GM12891 (cell line): ENCODE measurements at regions not wholly inside any gene's neighbourhood (a gene's known extent, or its start where the extent isn't known, plus 50 kb on each side); places are given as distances from the start of the nearest gene placed in this dataset.

Source experiments
- DNase-seq: peaks from one replicate; pipeline ENCODE4 v3.0.0; 2011; ENCODE audit warnings: low spot score; ENCODE audit not compliant: insufficient read length
- FAIRE-seq: peaks from 2 replicates; lab custom pipeline; 2011; peaks lifted over from hg19 to GRCh38; lab: Jason Lieb, UNC
- PAX5 ChIP-seq: IDR thresholded peaks from 2 replicates; pipeline ENCODE4 v1.6.1; 2011; ENCODE audit warnings: low read length, moderate library complexity, mild to moderate bottlenecking; ENCODE audit not compliant: insufficient read depth, severe bottlenecking
- POLR2A ChIP-seq: IDR thresholded peaks from 2 replicates; pipeline ENCODE4 v1.6.1; 2011; ENCODE audit warnings: low read depth, low read length, control low read depth
- POLR2AphosphoS5 ChIP-seq: IDR thresholded peaks from 2 replicates; pipeline ENCODE4 v1.6.1; 2011; ENCODE audit warnings: low read depth, low read length, control low read depth
- POU2F2 ChIP-seq: IDR thresholded peaks from 2 replicates; pipeline ENCODE4 v1.6.1; 2011; ENCODE audit warnings: low read depth, mild to moderate bottlenecking, control low read depth, low read length, moderate library complexity
- SPI1 ChIP-seq: IDR thresholded peaks from 2 replicates; pipeline ENCODE4 v1.6.1; 2011; ENCODE audit warnings: low read depth, low read length, control low read depth
- TAF1 ChIP-seq: IDR thresholded peaks from 2 replicates; pipeline ENCODE4 v1.6.1; 2011; ENCODE audit warnings: low read depth, low read length, control low read depth

DNA sequence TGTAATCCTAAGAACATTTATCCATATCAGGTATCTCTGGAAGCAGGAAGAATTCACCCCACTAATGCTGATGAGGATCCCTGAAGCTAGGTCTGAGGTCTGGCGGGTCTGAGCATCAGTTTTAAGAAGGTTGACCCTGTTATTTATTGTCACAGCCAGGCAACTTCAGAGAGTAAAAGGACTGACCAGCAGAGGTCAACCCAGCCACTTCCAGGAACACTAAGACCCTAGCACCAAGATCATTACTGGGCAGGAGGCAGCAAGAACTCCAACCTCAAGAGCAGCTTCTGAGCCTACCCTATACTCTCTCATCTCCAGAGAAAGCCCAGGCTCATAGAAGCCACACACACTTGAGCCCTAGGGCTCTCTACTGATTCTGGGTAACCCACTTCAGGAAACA lies 901.4 kb downstream of the DCDC2C start:
- TF ChIP-seq POU2F2 (no peak), POLR2A (no peak), POLR2AphosphoS5 (no peak), TAF1 (no peak), PAX5 (no peak), SPI1 (no peak)
- DNase-seq: no peak
- FAIRE-seq: no peak

DNA sequence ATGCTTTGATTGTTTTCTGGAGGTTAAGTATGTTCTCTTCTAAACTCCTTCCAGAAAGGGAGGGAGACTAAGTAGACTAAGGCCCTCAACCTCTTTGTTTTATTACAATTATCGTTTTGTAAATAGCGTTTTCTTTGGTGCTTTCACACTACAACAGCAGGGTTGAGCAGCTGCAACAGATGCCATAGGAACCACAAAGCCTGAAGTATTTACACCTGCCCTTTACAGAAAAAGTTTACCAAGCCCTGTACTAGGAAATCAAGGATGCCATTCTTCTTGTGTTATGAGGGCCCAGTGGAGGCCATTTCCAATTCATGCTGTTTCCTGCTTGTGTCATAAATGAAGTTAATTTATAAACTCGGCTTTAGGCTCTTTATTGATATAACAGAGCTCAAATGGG lies 914.8 kb downstream of the DCDC2C start:
- TF ChIP-seq TAF1 (no peak), PAX5 (no peak), POLR2AphosphoS5 (no peak), SPI1 (no peak), POU2F2 (no peak), POLR2A (no peak)
- DNase-seq (no peak), FAIRE-seq (no peak)

GRCh38 chr2:4618630-4619228 lies 915.4 kb downstream of the DCDC2C start:
- TF ChIP-seq TAF1 (no peak), POLR2AphosphoS5 (no peak), PAX5 (no peak), SPI1 (no peak), POLR2A (no peak), POU2F2 (no peak)
- FAIRE-seq: no peak
- DNase-seq: no peak

GRCh38 chr2:4628998-4629501 lies 925.7 kb downstream of the DCDC2C start:
- TF ChIP-seq POU2F2 (no peak), SPI1 (no peak), POLR2AphosphoS5 (no peak), TAF1 (no peak), PAX5 (no peak), POLR2A (no peak)
- DNase-seq (no peak), FAIRE-seq (no peak)

DNA sequence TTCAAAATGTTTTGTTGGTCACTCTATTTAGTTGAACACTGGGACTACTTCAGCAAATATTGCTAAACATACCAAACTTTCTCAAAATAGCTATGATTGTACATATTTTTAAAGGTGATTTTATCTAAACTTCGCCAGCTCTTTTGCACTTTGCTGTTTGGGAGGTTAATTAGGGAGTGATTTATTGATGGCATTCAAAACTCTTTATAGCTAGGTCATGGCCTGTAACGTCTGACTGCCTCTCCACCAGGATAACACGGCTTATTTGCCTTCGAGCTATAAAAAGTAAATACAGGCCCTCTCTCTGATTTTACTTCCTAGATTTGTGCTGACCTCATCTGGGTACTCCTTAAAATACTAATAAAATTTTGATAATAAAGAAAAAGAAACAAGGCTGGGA lies 931.9 kb downstream of the DCDC2C start:
- no peak for TF ChIP-seq SPI1
- no peak for TF ChIP-seq POLR2A
- TF ChIP-seq PAX5: no peak
- TF ChIP-seq POLR2AphosphoS5: no peak
- no peak for TF ChIP-seq TAF1
- TF ChIP-seq POU2F2: no peak
- FAIRE-seq (no peak), DNase-seq (no peak)

GRCh38 chr2:4653991-4654390 lies 950.6 kb downstream of the DCDC2C start:
- DNase-seq (no peak), FAIRE-seq (no peak)
- TF ChIP-seq POLR2AphosphoS5 (no peak), POU2F2 (no peak), TAF1 (no peak), PAX5 (no peak), POLR2A (no peak), SPI1 (no peak)

DNA sequence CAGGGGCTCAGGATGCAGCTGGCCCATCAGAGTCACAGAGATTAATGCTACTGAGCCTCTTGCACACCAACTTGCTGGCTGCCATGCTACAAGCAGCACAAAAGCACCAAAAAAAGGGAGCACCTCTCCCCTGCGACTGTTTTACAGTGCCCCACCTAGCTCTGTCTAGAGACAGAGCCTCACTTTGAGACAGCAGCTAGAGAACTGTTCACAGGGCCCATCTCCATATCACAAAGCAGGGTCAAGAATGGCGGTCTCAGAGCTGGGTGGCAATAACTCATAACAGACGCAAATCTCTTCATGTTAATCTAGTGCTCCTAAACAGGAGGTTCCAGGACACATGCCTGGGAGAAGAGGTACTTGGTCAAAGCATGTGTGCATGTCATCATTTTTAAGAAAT lies 953.0 kb downstream of the DCDC2C start:
- FAIRE-seq: no peak
- no peak for DNase-seq
- TF ChIP-seq TAF1 (no peak), POU2F2 (no peak), PAX5 (no peak), POLR2AphosphoS5 (no peak), POLR2A (no peak), SPI1 (no peak)

GRCh38 chr2:4662161-4662779 lies 958.9 kb downstream of the DCDC2C start:
- FAIRE-seq (no peak), DNase-seq (no peak)
- TF ChIP-seq POLR2A: no peak
- no peak for TF ChIP-seq SPI1
- TF ChIP-seq POLR2AphosphoS5: no peak
- TF ChIP-seq TAF1: no peak
- TF ChIP-seq POU2F2: no peak
- no peak for TF ChIP-seq PAX5

DNA sequence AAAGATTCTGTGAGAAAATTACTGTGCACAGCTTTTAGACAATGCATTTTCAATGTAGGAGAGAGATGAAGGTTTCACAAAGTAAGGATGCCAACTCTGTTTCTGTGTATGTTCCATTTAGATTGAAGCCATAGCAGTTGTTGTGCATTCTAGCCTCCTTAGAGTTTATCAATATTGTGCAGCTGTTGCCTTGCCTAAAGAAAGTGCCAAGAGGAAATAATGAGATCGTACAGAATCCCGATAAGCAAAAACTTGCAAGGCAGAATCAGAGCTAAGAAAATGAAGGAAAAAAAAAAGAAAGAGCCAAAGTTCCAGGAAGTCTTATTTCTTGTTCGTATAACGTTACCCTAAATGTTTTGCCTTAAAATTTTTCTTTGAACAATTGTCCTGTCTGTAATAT lies 965.0 kb downstream of the DCDC2C start:
- FAIRE-seq: no peak
- no peak for DNase-seq
- no peak for TF ChIP-seq POLR2A
- no peak for TF ChIP-seq PAX5
- no peak for TF ChIP-seq TAF1
- TF ChIP-seq POLR2AphosphoS5: no peak
- TF ChIP-seq SPI1: no peak
- no peak for TF ChIP-seq POU2F2

GRCh38 chr2:4670331-4670730 lies 967.0 kb downstream of the DCDC2C start:
- no peak for FAIRE-seq
- TF ChIP-seq POU2F2: no peak
- no peak for TF ChIP-seq POLR2A
- TF ChIP-seq SPI1: no peak
- no peak for TF ChIP-seq TAF1
- TF ChIP-seq POLR2AphosphoS5: no peak
- no peak for TF ChIP-seq PAX5
- no peak for DNase-seq
